OCI-LY3 (cell line): ENCODE measurements at regions not wholly inside any gene's neighbourhood (a gene's known extent, or its start where the extent isn't known, plus 50 kb on each side); places are given as distances from the start of the nearest gene placed in this dataset.

ENCODE experiments used
- H2AFZ ChIP-seq: fragments of 200-600, 300-600 bp; shearing (Covaris generic); 2 replicates; pipeline ENCODE4 v1.6.0; 2014; ENCODE audit warnings: antibody characterized with exemption, low read depth, low read length
- H3K27ac ChIP-seq: fragments of 200-600, 300-600 bp; sonication (generic); 2 replicates; pipeline ENCODE4 v1.5.1; 2014; ENCODE audit warnings: mild to moderate bottlenecking, low read length, moderate library complexity, mixed read lengths
- H3K27me3 ChIP-seq: fragments of 200-600, 300-600 bp; sonication (generic); 2 replicates; pipeline ENCODE4 v1.6.1; 2014; ENCODE audit warnings: low read depth, low read length, mixed read lengths
- H3K36me3 ChIP-seq: fragments of 200-600, 300-600 bp; sonication (generic); replicated peaks from 2 replicates; pipeline ENCODE3; 2014; ENCODE audit warnings: low read depth, low read length, mixed read lengths
- H3K4me1 ChIP-seq: fragments of 300-600, 200-600 bp; sonication (generic); 2 replicates; pipeline ENCODE4 v1.6.1; 2014; ENCODE audit warnings: low read length, mixed read lengths
- H3K4me2 ChIP-seq: fragments of 200-600, 300-600 bp; sonication (generic); 2 replicates; pipeline ENCODE4 v1.6.1; 2014; ENCODE audit warnings: low read length, mixed read lengths
- H3K4me3 ChIP-seq: fragments of 300-600, 200-600 bp; sonication (generic); 2 replicates; pipeline ENCODE4 v1.5.1; 2014; ENCODE audit warnings: antibody characterized with exemption, mild to moderate bottlenecking, low read length, moderate library complexity
- H3K79me2 ChIP-seq: fragments of 300-600, 200-600 bp; shearing (Covaris generic); 2 replicates; pipeline ENCODE4 v1.6.1; 2014; ENCODE audit warnings: mild to moderate bottlenecking, low read length, mixed read lengths
- H3K9ac ChIP-seq: fragments of 300-600, 200-600 bp; shearing (Covaris generic); 2 replicates; pipeline ENCODE4 v1.6.0; 2014; ENCODE audit warnings: mild to moderate bottlenecking, low read length, moderate library complexity
- H3K9me3 ChIP-seq: fragments of 200-600, 300-600 bp; shearing (Covaris generic); 2 replicates; pipeline ENCODE4 v1.6.1; 2014; ENCODE audit warnings: low read length, mixed read lengths; ENCODE audit not compliant: insufficient read depth
- H4K20me1 ChIP-seq: fragments of 200-600, 300-600 bp; sonication (generic); 2 replicates; pipeline ENCODE4 v1.6.1; 2016; ENCODE audit warnings: low read length, mixed read lengths; ENCODE audit not compliant: insufficient read depth
- EZH2phosphoT487 ChIP-seq: fragments of 200-600 bp; shearing (Covaris generic); IDR thresholded peaks from 2 replicates; pipeline ENCODE4 v1.6.1; 2018; ENCODE audit warnings: antibody characterized with exemption, mixed run types, low read depth
- TF ChIP-seq, protein P1 (sequence below): fragments of 200-600, 300-600 bp; sonication (generic); IDR thresholded peaks from 2 replicates; pipeline ENCODE4 v1.5.1; 2014; ENCODE audit warnings: antibody characterized with exemption, low read length, low read depth

DNA sequence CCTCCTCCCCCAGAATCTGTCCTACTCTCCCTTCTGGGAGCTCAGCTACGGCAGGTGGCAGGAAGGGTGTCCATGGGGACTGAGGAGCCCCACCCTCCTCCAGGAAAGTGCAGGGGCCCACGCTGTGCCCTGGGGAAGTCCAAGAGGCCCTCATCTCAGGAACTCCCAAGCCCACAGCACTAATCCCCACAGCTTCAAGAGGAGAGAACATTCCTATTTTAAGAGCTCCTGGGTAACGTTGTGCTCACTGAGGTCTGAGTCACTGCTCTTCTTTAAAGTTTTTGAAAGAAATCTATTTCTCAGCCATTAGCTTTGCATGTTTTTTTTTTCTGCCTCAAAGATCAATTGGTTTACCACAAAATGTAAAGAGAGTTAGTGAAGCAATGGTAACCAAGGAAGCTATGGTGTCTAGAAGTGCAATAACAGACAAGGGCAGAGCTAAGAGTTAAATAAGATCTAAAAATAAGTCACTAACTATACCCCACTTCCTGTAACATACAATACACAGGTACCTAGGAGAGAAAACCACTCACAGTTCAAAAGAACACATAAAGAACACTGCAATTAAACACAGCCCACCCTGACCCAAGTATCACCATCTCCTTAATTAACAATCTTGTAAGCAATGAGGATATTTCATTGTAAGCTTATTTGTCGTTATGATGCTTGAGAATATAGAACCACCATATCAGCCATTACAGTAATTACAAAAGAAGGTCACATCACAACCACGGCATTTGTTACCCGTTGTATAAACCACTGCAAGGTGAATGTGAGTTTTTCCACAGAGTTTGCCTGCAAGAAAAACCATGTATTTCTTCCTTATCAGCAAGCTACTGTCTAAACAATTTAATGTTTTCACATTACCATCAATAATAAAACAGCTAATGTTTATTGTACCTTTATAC, 382.3 kb upstream of the SLC30A5 start:
- Histone ChIP-seq H3K27me3 (no peaks in the 10 kb centered on the region), H3K79me2 (no peaks in the 10 kb centered on the region), H3K27ac (no peak overlapping the region), H3K9ac (no peak overlapping the region), H3K4me2 (no peak overlapping the region), H4K20me1 (no peaks in the 10 kb centered on the region), H3K4me3 (no peak overlapping the region), H3K36me3 (no peaks in the 10 kb centered on the region), H3K9me3 (no peaks in the 10 kb centered on the region), H3K4me1 (peaks cover 10% of the 10 kb centered on the region), H2AFZ (no peak overlapping the region)
- no peak for TF ChIP-seq EZH2phosphoT487
- TF ChIP-seq, protein P1, sequence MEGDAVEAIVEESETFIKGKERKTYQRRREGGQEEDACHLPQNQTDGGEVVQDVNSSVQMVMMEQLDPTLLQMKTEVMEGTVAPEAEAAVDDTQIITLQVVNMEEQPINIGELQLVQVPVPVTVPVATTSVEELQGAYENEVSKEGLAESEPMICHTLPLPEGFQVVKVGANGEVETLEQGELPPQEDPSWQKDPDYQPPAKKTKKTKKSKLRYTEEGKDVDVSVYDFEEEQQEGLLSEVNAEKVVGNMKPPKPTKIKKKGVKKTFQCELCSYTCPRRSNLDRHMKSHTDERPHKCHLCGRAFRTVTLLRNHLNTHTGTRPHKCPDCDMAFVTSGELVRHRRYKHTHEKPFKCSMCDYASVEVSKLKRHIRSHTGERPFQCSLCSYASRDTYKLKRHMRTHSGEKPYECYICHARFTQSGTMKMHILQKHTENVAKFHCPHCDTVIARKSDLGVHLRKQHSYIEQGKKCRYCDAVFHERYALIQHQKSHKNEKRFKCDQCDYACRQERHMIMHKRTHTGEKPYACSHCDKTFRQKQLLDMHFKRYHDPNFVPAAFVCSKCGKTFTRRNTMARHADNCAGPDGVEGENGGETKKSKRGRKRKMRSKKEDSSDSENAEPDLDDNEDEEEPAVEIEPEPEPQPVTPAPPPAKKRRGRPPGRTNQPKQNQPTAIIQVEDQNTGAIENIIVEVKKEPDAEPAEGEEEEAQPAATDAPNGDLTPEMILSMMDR, result no peak

DNA sequence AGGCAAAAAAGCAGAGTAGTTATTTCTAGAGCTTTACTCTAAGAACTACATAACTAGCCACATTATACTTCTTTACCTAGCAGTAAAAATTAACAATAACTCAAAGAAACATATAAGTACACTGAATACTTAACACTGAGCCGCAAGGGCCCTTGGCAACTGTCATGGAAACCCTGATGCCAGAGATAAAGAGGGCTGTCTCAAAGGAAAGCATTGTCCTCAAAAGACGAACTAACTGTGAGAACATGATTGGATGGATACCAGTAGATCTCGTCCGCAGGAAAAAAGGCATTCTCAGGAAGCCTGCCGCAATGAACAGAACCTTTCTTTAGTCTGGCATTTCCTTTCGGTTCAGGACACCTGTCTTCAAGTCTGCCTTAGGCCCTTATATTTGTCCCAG, 379.0 kb upstream of the SLC30A5 start:
- Histone ChIP-seq H3K4me1 (peaks cover 10% of the 10 kb centered on the region), H3K27me3 (no peaks in the 10 kb centered on the region), H3K4me2 (no peak overlapping the region), H3K4me3 (no peak overlapping the region), H3K36me3 (no peaks in the 10 kb centered on the region), H2AFZ (no peak overlapping the region), H3K27ac (no peak overlapping the region), H3K9ac (no peak overlapping the region), H3K9me3 (no peaks in the 10 kb centered on the region), H4K20me1 (no peaks in the 10 kb centered on the region), H3K79me2 (no peaks in the 10 kb centered on the region)
- TF ChIP-seq, protein P1, result no peak
- TF ChIP-seq EZH2phosphoT487, result no peak

DNA sequence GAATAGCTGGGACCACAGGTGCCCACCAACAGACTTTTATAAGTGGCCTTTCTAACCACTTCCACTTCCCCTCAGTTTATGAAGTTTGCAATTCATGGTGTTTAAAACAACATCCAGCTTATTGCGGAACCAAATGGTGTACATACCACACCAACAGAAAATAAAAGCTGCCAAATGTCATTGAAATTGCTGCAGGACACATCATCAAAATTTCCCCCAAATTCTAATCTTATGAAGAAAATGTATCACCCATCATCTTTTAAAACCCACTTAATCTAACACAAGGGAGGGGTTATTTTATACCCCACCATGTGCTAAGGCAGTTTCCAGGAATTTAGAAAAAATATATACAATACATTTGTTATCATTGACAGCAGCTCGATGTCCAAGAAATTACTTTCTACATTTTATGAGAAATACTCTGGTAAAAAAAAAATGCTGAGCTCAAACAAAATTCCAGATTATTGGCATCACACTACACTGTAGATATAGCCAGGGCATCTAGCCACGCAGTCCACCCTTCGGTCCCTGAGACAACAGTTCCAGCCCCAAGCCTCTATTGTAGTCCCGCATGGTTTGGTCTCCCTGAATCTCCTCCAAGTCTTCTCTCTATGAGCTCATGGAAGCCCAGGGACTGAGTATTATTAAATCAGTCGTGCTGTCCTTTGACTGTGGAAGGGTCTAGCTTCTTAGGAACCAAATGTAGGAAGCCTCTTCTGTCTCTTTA, 372.8 kb upstream of the SLC30A5 start:
- no peaks in the 10 kb centered on the region for H3K27me3 ChIP-seq
- no peaks in the 10 kb centered on the region for H3K4me1 ChIP-seq
- no peaks in the 10 kb centered on the region for H3K36me3 ChIP-seq
- H3K9ac ChIP-seq, result no peak overlapping the region
- no peak overlapping the region for H2AFZ ChIP-seq
- H3K79me2 ChIP-seq, result no peaks in the 10 kb centered on the region
- H3K4me2 ChIP-seq, result no peak overlapping the region
- H3K4me3 ChIP-seq, result no peak overlapping the region
- H3K27ac ChIP-seq, result no peak overlapping the region
- H4K20me1 ChIP-seq, result no peaks in the 10 kb centered on the region
- TF ChIP-seq, protein P1, result no peak
- no peak for TF ChIP-seq EZH2phosphoT487
- H3K9me3 ChIP-seq, result no peaks in the 10 kb centered on the region

DNA sequence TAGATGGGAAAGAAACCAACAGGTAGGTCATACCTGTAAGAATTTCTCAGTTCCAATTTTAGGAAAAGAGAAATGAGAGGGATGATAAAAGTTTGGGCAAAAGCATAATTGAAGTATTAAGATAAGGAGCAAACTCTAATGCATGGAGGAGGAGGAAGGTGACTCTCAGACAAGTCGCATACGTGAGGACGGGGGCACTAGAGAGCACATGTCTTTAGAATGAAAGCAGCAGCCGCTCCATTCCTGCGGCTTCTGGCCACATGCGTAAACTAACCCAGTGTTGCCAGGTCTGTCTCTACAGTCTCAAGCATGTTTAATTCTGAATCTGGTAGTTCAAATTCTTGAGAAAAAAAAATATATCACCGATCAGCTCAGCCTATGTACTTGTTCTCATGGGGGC, 371.5 kb upstream of the SLC30A5 start:
- Histone ChIP-seq H2AFZ (no peak overlapping the region), H3K36me3 (no peaks in the 10 kb centered on the region), H3K9me3 (no peaks in the 10 kb centered on the region), H3K27ac (no peak overlapping the region), H3K4me1 (no peaks in the 10 kb centered on the region), H3K27me3 (no peaks in the 10 kb centered on the region), H3K79me2 (no peaks in the 10 kb centered on the region), H3K4me2 (no peak overlapping the region), H3K9ac (no peak overlapping the region), H4K20me1 (no peaks in the 10 kb centered on the region), H3K4me3 (no peak overlapping the region)
- no peak for TF ChIP-seq EZH2phosphoT487
- TF ChIP-seq, protein P1, result no peak
